ENCODE measurements at regions not wholly inside any gene's neighbourhood (a gene's known extent, or its start where the extent isn't known, plus 50 kb on each side); places are given as distances from the start of the nearest gene placed in this dataset.
A peak's percentile ranks its signal among the peaks of the same experiment; 100 is the strongest.

DNA sequence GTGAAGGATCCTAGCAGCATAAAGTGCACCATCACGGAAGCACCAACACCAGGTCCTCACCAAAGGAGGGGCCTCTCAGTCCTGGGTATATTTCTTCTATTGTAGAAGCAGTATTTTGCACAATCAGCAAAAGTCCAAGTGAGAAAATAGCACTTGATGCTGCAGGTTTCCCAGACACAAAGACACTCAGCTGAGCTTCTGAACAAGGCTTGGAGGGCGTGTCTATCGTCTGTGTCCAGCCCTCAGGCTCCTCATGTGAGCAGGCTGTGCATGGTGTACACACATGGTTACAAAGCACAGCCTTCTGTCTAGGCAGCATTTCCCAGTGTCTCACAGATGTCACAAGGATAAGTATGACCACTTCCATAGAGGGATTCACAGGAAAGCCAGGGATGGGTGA lies 98.3 kb upstream of the SPATA12 start:
- peaks cover 6% of the 10 kb centered on the region for H3K27me3 Mint-ChIP-seq (ENCODE audit: low read depth, poor library complexity)
- H3K4me1 Mint-ChIP-seq: peaks cover 18% of the 10 kb centered on the region
- no peak for DNase-seq
- H3K4me3 Mint-ChIP-seq: no peak overlapping the region
- no peaks in the 10 kb centered on the region for H3K9me3 Mint-ChIP-seq
- H3K36me3 Mint-ChIP-seq (ENCODE audit: low read depth): no peaks in the 10 kb centered on the region
- peak overlapping the region; percentile 67 for H3K27ac Mint-ChIP-seq
- TF ChIP-seq, protein P1, sequence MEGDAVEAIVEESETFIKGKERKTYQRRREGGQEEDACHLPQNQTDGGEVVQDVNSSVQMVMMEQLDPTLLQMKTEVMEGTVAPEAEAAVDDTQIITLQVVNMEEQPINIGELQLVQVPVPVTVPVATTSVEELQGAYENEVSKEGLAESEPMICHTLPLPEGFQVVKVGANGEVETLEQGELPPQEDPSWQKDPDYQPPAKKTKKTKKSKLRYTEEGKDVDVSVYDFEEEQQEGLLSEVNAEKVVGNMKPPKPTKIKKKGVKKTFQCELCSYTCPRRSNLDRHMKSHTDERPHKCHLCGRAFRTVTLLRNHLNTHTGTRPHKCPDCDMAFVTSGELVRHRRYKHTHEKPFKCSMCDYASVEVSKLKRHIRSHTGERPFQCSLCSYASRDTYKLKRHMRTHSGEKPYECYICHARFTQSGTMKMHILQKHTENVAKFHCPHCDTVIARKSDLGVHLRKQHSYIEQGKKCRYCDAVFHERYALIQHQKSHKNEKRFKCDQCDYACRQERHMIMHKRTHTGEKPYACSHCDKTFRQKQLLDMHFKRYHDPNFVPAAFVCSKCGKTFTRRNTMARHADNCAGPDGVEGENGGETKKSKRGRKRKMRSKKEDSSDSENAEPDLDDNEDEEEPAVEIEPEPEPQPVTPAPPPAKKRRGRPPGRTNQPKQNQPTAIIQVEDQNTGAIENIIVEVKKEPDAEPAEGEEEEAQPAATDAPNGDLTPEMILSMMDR (IDR thresholded peaks at IDR 0.05): no peak

DNA sequence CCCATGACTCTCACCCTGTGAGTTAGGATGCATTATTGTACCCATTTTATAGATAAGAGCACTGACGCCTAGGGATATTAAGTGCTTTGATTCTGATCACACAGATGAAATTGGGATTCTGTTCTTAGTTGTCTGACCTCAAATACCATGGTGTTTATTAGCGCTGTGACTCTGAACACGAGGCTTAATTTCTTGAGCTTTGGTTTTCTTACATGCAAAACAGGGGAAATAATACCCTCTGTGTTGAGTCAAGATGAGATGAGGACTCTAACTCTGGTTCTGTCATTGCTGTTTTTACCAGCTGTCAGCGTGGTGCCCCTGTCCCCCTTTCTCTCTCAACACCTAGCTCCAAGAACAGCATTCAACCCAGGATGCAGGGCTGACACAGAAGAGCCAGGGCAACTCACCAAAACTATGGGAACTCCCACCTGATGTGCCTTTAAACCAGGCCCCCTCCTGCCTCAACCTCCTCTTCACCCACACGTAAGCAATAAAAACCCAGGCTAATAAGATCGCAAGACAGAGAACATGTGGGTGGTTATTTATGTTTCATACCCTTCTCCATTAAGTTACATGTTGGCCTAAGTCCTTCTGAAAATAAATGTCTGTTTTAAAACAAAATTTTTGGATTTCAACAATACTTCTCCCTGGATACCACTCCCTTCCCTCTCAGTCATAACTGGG lies 100.1 kb upstream of the SPATA12 start:
- TF ChIP-seq, protein P1 (IDR thresholded peaks at IDR 0.05): no peak
- Mint-ChIP-seq H3K4me1 (peaks cover 29% of the 10 kb centered on the region), H3K9me3 (no peaks in the 10 kb centered on the region)

DNA sequence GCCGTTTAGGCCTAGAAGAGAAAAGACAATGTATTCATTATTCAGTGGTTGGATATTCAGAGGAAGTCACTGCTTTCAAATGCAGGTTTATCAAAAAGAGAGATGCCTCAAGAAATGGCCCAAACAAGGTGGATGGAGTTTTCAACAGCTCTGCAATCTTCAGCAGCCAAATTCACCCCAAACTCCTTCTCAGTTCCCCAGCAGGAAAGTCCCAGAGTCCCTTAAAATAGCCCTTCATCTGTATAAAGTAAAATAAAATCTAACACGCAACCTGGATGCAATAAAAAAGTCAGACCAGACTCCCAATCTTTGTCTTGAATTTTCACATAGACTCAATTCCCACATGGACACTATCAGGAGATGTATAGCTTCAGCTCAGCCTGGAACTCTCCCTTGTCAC lies 101.6 kb upstream of the SPATA12 start:
- TF ChIP-seq, protein P1 (IDR thresholded peaks at IDR 0.05): no peak

More for the DNA sequence above, 100.1 kb upstream of the SPATA12 start:
- H3K36me3 Mint-ChIP-seq (ENCODE audit: low read depth): no peaks in the 10 kb centered on the region
- no peak for DNase-seq
- no peak overlapping the region for H3K4me3 Mint-ChIP-seq
- peaks cover 3% of the 10 kb centered on the region for H3K27me3 Mint-ChIP-seq (ENCODE audit: low read depth, poor library complexity)
- no peak overlapping the region for H3K27ac Mint-ChIP-seq

DNA sequence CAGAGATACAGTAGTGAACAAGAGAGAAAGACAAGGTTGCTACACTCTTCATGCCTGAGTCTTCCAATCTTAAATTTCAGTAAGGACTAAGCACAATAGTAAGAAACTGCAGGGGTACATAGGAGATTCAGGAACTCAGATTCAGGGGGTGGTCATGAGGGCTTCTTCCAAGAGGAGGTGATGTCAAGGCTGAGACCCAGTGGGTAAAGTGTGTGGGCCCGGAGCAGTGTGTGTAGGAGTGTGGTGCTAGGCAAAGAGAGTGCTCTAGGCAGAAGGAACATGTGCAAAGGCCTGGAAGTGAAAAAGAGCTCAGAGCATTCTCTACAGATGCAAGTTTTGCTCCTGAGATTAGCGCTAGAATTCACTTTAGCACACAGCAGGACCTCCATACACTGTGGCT lies 102.9 kb upstream of the SPATA12 start:
- Mint-ChIP-seq H3K27ac (no peak overlapping the region), H3K4me3 (no peak overlapping the region), H3K36me3 (ENCODE audit: low read depth) (no peaks in the 10 kb centered on the region), H3K4me1 (peaks cover 40% of the 10 kb centered on the region), H3K9me3 (no peaks in the 10 kb centered on the region), H3K27me3 (ENCODE audit: low read depth, poor library complexity) (peaks cover 7% of the 10 kb centered on the region)
- TF ChIP-seq, protein P1 (IDR thresholded peaks at IDR 0.05): no peak
- no peak for DNase-seq

More for the DNA sequence above, 101.6 kb upstream of the SPATA12 start:
- H3K4me1 Mint-ChIP-seq: peaks cover 40% of the 10 kb centered on the region
- H3K36me3 Mint-ChIP-seq (ENCODE audit: low read depth): no peaks in the 10 kb centered on the region
- H3K27ac Mint-ChIP-seq: no peak overlapping the region
- H3K9me3 Mint-ChIP-seq: no peaks in the 10 kb centered on the region
- H3K4me3 Mint-ChIP-seq: no peak overlapping the region
- peaks cover 7% of the 10 kb centered on the region for H3K27me3 Mint-ChIP-seq (ENCODE audit: low read depth, poor library complexity)
- no peak for DNase-seq

DNA sequence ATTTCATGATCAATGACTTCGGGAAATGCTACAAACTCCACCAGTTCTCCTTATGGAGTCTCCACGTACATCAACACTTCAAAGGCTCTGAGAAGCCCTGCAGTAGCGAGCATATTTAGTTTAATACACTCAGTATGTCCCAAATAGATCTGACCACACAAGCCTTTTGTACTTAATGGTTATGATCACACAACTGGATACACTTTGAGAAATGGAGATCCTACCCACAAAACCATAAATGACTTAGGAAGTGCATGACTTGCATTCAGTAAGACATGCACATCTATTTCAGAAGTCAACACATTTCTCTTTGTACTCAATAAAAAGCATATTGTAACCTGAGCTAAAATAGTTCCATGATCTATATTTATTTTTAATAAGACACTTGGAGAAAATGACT lies 103.6 kb upstream of the SPATA12 start:
- Mint-ChIP-seq H3K4me1 (peaks cover 40% of the 10 kb centered on the region), H3K27me3 (ENCODE audit: low read depth, poor library complexity) (peaks cover 4% of the 10 kb centered on the region)

More for the DNA sequence above, 103.6 kb upstream of the SPATA12 start:
- Mint-ChIP-seq H3K27ac (no peak overlapping the region), H3K36me3 (ENCODE audit: low read depth) (no peaks in the 10 kb centered on the region), H3K4me3 (no peak overlapping the region), H3K9me3 (no peaks in the 10 kb centered on the region)
- TF ChIP-seq, protein P1 (IDR thresholded peaks at IDR 0.05): no peak
- no peak for DNase-seq

Measured in nephron progenitor cell (in vitro differentiated cells).